NCI-H2227 (cell line): ENCODE measurements at regions not wholly inside any gene's neighbourhood (a gene's known extent, or its start where the extent isn't known, plus 50 kb on each side); places are given as distances from the start of the nearest gene placed in this dataset.

Experiments
- DNase-seq: peaks from one replicate; lab custom pipeline; 2025; ENCODE audit not compliant: unreplicated experiment; lab: John Stamatoyannopoulos, UW

- DNase-seq, result no peak
Observed at GRCh38 chr2:62284471-62284870, 88.6 kb downstream of the B3GNT2 start.

GRCh38 chr2:62283147-62283546 lies 87.2 kb downstream of the B3GNT2 start:
- no peak for DNase-seq

DNA sequence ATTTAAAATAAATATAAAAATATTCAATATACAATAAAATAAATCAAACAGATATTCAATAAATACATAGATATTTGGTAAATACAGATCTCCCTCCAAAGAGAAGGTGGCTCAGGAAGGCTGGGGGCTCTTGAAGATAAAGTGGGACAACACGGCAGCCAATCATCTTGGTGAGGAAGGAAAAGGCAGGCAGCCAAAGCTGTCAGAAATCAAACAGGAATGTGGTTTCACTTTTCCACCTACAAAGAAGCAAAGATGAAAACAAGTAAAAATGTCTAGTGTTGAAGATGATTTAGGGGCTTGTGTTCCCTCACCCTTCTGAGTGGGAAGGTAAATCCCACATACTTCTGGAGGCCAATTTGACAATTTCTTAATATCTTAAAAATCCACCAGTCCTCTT lies 85.7 kb downstream of the B3GNT2 start:
- DNase-seq, result no peak

DNA sequence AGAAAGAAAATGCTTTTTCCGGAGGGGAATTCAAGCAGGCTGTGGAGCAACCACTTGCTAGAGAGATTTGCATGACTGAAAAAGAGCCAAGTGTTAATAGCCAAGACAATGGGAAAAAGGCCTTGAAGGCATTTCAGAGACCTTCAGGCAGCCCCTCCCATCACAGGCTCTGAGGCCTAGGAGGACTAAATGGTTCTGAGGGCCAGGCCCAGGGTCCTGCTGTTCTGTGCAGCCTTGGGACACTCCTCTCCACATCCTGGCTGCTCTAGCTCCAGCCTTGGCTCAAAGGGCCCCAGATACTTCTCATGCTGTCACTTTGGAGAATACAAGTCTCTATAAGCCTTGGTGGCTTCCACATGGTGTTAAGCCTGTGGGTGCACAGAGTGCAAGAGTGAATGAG lies 81.8 kb downstream of the B3GNT2 start:
- no peak for DNase-seq
